H1 (cell line): ENCODE measurements at regions not wholly inside any gene's neighbourhood (a gene's known extent, or its start where the extent isn't known, plus 50 kb on each side); places are given as distances from the start of the nearest gene placed in this dataset.

Experiments
- BRCA1 ChIP-seq: IDR thresholded peaks from 2 replicates; pipeline ENCODE4 v1.6.1; 2012; ENCODE audit warnings: low read depth, low read length, improper control_type of control experiment
- CBX8 ChIP-seq: fragments of 300-800, 300-1000 bp; sonication (generic); IDR thresholded peaks from 2 replicates; pipeline ENCODE4 v1.7.1; 2016; ENCODE audit warnings: low read depth, low read length, borderline replicate concordance
- CHD7 ChIP-seq: fragments of 300-600 bp; sonication (generic); IDR thresholded peaks from 2 replicates; pipeline ENCODE4 v1.7.1; 2012; ENCODE audit warnings: low read length, moderate library complexity, mild to moderate bottlenecking, inconsistent platforms; ENCODE audit not compliant: insufficient replicate concordance
- TF ChIP-seq, protein P1 (sequence below): IDR thresholded peaks from 2 replicates; pipeline ENCODE4 v1.6.1; 2012; ENCODE audit warnings: low read length, inconsistent platforms

DNA sequence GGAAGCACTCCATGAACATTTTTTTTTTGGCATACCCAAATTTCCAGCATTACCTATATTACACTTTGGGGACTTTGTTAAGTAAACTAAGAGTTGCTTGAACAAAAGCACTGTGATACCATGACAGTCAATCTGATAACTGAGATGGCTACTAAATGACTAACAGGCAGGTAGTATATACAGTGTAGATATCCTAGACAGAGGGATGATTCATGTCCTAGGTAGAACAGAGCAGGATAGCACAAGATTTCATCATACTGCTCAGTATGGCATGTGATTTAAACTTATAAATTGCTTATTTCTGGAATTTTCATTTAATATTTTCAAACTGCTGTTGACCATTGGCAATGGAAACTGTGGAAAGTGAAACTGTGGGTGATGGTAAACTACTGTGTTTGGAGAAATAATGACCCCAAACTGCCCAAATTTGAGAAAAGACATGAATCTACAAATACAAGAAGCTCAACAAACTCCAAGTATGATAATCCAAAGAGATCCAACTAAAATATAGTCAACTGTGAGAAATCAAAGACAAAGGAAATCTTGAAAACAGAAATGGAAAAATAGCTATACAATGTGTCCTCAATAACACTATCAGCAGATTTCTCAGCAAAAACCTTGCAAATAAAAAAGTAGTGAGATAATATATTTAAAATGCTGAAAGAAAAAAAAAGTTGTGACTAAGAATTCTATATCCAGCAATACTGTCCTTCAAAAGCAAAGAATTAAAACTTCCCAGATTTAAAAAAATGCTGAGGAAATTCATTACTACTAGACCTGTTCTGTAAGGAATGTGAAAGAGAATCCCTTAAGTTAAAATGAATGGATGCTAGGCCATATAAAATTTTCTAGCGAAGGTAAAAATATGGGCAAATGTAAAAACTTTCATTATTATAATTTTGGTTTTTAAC is 410.4 kb downstream of the DUSP10 start (continued):
- TF ChIP-seq CHD7 (no peak), CBX8 (no peak), BRCA1 (no peak)
- TF ChIP-seq, protein P1, sequence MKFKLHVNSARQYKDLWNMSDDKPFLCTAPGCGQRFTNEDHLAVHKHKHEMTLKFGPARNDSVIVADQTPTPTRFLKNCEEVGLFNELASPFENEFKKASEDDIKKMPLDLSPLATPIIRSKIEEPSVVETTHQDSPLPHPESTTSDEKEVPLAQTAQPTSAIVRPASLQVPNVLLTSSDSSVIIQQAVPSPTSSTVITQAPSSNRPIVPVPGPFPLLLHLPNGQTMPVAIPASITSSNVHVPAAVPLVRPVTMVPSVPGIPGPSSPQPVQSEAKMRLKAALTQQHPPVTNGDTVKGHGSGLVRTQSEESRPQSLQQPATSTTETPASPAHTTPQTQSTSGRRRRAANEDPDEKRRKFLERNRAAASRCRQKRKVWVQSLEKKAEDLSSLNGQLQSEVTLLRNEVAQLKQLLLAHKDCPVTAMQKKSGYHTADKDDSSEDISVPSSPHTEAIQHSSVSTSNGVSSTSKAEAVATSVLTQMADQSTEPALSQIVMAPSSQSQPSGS: no peak
